ENCODE measurements at regions not wholly inside any gene's neighbourhood (a gene's known extent, or its start where the extent isn't known, plus 50 kb on each side); places are given as distances from the start of the nearest gene placed in this dataset.

- DNase-seq, result no peak
- Histone ChIP-seq H3K4me1 (no peaks in the 10 kb centered on the region), H3K27ac (no peak overlapping the region), H3K27me3 (replicated peaks in 1 of 7) (peaks cover 0 to 20% (median 0%) of the 10 kb centered on the region in 7 donors), H3K4me3 (no peak overlapping the region), H3K36me3 (no peaks in the 10 kb centered on the region), H3K9me3 (peaks cover 0 to 11% (median 7%) of the 10 kb centered on the region in 8 donors)
- no peak for TF ChIP-seq POLR2AphosphoS5 (IDR thresholded peaks at IDR 0.05)
- TF ChIP-seq CTCF (IDR thresholded peaks at IDR 0.05 in 8 of 11, conservative IDR thresholded peaks at IDR 0.05 in 3 of 11), result no peak
- no peak for TF ChIP-seq POLR2A (IDR thresholded peaks at IDR 0.05)
- WGBS, 5 donors, result 63 to 79% (median 69%) methylated on average over 6 of the region's 6 CpGs
- intact Hi-C loops (cut with DNase I; ENCODE audit: low total_unique reads), result no loop called here
These were observed 306.3 kb upstream of the POU3F1 start for GRCh38 chr1:38352869-38353268.

GRCh38 chr1:38347446-38348175 is 301.0 kb upstream of the POU3F1 start:
- intact Hi-C loops (cut with DNase I; ENCODE audit: low total_unique reads), result no loop called here
- no peak overlapping the region for H3K4me3 ChIP-seq
- H3K27me3 ChIP-seq (replicated peaks in 1 of 7), result peaks cover 0 to 25% (median 0%) of the 10 kb centered on the region in 7 donors
- DNase-seq, result no peak
- TF ChIP-seq POLR2AphosphoS5 (IDR thresholded peaks at IDR 0.05), result no peak
- no peak for TF ChIP-seq CTCF (IDR thresholded peaks at IDR 0.05 in 8 of 11, conservative IDR thresholded peaks at IDR 0.05 in 3 of 11)
- TF ChIP-seq POLR2A (IDR thresholded peaks at IDR 0.05), result no peak
- 78 to 89% (median 83%) methylated on average over 3 of the region's 3 CpGs for WGBS, 5 donors
- H3K9me3 ChIP-seq, result peaks cover 0 to 36% (median 25%) of the 10 kb centered on the region in 8 donors
- H3K4me1 ChIP-seq, result no peaks in the 10 kb centered on the region
- no peak overlapping the region for H3K27ac ChIP-seq
- H3K36me3 ChIP-seq, result no peaks in the 10 kb centered on the region

GRCh38 chr1:38344716-38345115 is 298.1 kb upstream of the POU3F1 start:
- intact Hi-C loops (cut with DNase I; ENCODE audit: low total_unique reads), result no loop called here
- 55 to 80% (median 71%) methylated on average over 4 of the region's 4 CpGs for WGBS, 5 donors
- peaks cover 0 to 36% (median 25%) of the 10 kb centered on the region in 8 donors for H3K9me3 ChIP-seq

More at GRCh38 chr1:38344716-38345115, 298.1 kb upstream of the POU3F1 start:
- Histone ChIP-seq H3K36me3 (no peaks in the 10 kb centered on the region), H3K4me1 (no peaks in the 10 kb centered on the region), H3K4me3 (no peak overlapping the region), H3K27ac (no peak overlapping the region), H3K27me3 (replicated peaks in 1 of 7) (peaks cover 0 to 22% (median 0%) of the 10 kb centered on the region in 7 donors)
- TF ChIP-seq POLR2AphosphoS5 (IDR thresholded peaks at IDR 0.05), result no peak
- no peak for TF ChIP-seq CTCF (IDR thresholded peaks at IDR 0.05 in 8 of 11, conservative IDR thresholded peaks at IDR 0.05 in 3 of 11)
- TF ChIP-seq POLR2A (IDR thresholded peaks at IDR 0.05), result no peak
- no peak for DNase-seq

Measured in spleen (tissue), 11 donors.